LNCAP (cell line): ENCODE measurements at regions not wholly inside any gene's neighbourhood (a gene's known extent, or its start where the extent isn't known, plus 50 kb on each side); places are given as distances from the start of the nearest gene placed in this dataset.

Experiments used
- TF ChIP-seq, protein P1 (sequence below): fragments of 450-650 bp; IDR thresholded peaks from 2 replicates; pipeline ENCODE4 v1.5.1; 2017; ENCODE audit warnings: mild to moderate bottlenecking

DNA sequence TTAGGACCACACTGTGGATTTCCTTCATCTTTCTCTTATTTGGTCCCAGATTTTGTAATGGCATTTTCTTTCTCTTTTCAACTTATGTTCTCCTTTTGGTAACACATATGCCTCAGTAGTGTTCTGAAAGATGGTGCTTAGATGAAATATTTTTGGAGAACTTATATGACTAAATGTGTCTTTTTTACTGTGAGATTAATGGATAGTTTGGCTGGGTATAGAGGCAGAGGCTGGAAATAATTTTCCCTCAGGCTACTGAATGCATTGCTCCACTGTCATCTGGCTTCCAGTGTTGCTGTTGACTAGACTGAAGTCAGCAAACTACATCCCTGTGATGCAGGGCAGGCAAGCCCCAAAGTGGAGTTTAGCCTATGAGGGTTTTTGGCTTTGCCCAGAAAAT, 450.9 kb downstream of the DMAC1 start:
- TF ChIP-seq, protein P1, sequence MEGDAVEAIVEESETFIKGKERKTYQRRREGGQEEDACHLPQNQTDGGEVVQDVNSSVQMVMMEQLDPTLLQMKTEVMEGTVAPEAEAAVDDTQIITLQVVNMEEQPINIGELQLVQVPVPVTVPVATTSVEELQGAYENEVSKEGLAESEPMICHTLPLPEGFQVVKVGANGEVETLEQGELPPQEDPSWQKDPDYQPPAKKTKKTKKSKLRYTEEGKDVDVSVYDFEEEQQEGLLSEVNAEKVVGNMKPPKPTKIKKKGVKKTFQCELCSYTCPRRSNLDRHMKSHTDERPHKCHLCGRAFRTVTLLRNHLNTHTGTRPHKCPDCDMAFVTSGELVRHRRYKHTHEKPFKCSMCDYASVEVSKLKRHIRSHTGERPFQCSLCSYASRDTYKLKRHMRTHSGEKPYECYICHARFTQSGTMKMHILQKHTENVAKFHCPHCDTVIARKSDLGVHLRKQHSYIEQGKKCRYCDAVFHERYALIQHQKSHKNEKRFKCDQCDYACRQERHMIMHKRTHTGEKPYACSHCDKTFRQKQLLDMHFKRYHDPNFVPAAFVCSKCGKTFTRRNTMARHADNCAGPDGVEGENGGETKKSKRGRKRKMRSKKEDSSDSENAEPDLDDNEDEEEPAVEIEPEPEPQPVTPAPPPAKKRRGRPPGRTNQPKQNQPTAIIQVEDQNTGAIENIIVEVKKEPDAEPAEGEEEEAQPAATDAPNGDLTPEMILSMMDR = no peak

DNA sequence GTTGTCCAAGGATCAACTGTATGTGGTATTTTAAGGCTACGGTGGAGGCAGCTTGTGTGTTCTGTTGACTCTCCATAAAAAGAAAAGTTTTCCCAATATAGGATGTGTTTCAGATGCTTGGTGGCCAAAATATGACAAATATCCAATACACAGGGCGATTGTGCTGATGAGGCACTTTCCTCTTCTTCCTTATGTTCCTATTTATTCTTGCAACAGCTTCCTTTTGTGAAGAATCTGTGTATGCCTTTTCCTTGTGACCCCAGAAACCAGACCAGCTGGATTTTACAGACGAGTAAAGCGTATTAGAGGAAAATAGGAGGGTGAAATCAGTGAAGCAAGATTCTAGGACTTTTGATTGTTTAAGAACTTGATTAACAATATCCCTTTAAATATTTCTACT, 452.0 kb downstream of the DMAC1 start:
- TF ChIP-seq, protein P1 = no peak

DNA sequence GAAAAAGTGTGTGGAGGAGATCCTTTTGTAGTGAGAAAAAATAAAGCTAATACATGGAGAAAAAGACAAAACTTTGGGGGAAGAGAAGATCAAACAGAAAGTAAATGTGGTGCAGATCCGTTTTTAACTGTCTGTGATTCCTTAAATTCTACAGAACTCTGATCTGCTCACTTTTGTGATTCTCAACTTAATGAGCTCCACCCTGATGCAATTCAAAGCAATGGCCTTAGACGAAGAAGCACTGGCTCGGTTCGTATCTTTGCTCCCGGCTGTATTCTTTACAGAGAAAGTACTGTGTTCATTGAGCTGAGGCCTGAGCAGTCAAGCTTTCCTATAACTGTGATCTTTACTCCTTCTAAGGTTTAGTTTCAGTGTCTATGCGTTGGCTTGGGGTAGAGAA, 453.4 kb downstream of the DMAC1 start:
- TF ChIP-seq, protein P1 = no peak

DNA sequence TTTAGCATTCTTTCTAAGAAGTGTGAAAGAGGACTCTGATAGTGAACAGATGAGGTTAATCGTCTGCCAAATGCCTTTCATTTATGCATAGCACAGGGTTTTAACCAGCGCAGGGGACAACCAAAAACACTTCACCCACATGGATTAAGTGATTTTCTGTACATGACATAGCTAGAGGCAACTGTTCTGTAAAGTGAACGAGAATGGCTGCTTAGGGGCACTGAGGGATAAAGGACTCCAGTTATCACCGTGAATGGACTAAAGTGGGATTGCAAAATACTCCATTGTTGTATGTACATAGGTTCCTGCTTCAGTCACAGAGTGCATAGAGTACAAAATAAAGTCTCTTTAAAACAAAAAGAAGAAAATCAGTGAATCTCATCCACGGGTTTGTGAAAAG, 456.8 kb downstream of the DMAC1 start:
- TF ChIP-seq, protein P1 = no peak

DNA sequence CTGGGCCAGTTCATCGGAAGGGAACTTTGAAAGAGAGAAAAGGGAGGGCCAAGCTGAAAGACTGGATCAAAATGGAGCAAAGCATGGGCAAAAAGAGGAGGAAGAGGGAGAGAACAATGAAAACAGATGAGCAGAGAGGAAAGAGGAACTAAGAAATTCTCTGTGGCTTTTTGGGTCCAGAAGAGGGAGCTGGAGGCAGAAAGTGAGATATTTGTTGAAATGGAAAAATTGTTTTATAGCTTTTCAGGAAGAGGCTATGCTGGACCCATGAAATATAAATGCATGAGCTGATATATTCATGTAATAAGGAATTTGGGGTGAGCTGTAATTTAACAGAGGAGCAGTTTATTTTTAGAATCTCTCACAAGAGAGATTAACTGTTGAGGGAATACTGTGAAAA, 457.3 kb downstream of the DMAC1 start:
- TF ChIP-seq, protein P1 = no peak

DNA sequence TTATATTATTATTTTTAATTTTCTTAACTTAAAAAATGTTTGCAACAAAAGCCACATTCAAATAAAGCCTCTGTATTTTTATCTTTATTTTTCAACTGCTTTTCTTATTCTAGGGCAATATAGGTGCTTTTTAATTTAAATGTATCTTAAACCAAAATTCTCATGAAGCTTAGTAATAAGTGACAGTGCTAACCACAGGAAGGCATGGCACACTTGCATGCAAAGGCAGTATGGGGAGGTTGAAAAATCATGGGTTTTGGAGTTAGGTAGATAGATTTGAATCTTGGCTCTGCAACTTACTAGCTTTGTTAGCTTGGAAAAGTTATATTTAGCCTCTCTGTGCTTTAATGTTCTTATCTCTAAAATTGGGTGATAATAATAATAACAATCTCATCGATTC, 458.0 kb downstream of the DMAC1 start:
- TF ChIP-seq, protein P1 = no peak

DNA sequence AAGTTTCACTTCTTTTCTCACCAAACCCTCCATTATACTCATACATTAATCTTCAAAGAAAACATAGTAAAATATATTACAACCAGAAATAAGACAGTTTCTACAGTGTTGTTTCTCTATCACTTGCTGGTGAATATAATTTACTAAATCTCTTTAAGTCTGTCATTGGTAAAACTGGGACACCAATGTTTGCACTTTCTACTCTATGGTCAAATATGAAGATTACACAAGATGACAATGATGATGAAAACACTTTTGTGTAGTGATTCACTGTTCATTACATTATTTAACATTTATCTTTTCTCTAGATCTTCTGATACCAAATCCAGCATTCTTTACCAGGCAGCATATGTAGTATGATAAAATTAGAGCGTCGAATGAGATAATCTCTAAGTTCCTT, 459.1 kb downstream of the DMAC1 start:
- TF ChIP-seq, protein P1 = no peak

DNA sequence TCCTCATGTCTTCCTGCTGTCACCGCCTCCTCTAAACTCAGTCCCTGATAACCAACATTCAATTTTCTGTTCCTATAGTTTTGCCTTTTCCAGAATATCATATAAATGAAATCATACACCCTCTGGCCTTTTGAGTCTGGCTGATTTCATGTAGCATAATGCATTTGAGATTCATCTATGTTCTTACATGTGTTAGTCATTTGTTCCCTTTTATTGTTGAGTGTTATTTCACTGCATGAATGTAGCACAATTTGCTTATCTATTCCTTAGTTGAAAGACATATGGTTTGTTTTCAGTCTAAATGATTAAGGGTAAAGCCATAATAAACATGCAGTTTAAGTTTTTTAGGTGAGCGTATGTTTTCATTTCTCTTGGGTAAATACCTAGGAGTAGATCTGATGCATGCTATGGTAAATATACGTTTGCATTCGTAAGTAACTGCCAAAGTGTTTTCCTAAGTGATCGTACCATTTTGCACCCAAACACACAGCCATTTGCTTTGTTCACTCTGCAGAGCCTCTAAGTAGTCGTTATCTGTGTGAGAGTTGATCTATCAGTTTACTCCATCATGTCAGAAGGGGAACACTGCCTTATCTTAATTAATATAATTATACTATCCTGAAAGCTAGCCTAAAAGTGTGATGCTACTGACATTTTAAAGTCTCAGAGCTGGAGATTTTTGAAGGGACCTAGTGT, 460.8 kb downstream of the DMAC1 start:
- TF ChIP-seq, protein P1 = no peak
